Amniotic stem cell (primary cell): ENCODE measurements at regions not wholly inside any gene's neighbourhood (a gene's known extent, or its start where the extent isn't known, plus 50 kb on each side); places are given as distances from the start of the nearest gene placed in this dataset.

ENCODE experiments used
- DNase-seq: peaks from one replicate; lab custom pipeline; 2025; lab: John Stamatoyannopoulos, UW

- no peak for DNase-seq
These were observed 92.1 kb upstream of the IER5L start for GRCh38 chr9:129270205-129270604.

- DNase-seq = no peak
These were observed 89.1 kb upstream of the IER5L start for GRCh38 chr9:129267141-129267540.

DNA sequence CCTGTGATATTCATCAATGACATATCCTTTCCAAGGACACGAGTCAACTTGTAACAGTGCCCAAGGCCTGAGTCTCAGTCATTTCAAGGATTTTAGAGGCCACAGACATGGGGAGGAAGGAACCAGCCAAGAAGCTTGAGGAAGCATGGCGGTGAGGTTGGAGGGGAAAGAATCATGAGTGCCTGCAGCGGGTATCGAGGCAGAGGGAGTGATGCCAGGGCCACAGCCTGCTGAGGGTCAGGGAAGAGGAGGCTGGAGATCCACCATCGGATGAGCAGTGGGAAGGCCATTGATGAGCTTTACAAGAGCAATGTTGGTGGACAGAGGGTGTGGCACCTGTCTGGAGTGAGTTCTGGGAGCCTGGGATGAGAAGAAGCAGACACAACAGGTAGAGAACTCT, 88.5 kb upstream of the IER5L start:
- DNase-seq = no peak

DNA sequence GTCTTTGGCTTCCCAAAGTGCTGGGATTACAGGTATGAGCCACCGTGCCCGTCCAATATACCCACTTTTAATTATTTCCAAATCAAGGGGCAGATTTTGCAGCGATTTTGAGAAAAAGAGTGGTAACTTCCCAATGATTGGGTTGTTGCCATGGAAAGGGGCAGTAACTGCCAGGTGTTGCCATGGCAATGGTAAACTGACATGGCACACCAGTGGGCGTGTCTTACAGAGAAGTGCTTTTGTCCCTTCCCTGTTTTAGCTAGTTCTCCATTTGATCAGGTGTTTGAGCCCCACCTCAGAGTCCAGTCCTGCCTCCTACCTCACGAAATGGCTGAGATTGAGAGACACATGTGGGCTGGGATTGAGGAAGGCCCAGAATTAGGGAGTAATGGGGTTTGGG, 86.3 kb upstream of the IER5L start:
- DNase-seq = no peak

GRCh38 chr9:129263836-129264235, 85.8 kb upstream of the IER5L start:
- DNase-seq = no peak

DNA sequence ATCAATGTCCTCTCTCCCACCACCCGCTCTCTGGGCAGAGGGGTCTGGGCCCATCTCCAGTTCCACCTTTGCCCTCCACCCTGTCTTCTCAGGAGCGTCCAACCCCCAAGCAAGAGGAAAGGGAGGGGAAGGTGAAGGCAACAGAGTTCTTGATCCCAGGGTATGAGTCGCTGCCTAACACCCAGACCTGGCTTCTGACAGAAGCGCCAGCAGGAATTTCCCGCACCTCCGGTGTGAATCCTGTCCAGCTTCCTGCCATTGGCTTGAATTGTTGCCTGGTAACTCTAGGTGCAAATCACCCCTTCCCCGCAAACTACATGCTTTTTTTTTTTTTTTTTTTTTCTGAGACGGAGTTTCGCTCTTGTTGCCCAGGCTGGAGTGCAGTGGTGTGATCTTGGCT, 84.2 kb upstream of the IER5L start:
- no peak for DNase-seq

DNA sequence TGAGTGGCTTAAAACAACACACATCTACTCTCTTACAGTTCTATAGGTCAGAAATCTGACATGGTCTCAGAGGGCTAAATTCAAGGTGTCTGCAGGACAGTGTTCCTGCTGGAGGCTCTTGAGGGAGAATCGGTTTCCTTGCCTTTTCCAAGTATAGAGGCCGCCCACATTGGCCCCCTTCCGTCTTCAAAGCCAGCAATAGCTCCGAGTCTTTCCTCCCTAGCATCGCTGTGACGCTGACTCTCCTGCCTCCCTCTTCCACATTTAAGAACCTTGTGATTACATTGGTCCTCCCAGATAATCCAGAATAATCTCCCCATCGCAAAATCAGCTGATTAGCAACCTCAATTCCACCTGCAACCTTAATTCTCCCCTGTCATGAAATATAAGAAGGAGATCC, 81.3 kb upstream of the IER5L start:
- no peak for DNase-seq

DNA sequence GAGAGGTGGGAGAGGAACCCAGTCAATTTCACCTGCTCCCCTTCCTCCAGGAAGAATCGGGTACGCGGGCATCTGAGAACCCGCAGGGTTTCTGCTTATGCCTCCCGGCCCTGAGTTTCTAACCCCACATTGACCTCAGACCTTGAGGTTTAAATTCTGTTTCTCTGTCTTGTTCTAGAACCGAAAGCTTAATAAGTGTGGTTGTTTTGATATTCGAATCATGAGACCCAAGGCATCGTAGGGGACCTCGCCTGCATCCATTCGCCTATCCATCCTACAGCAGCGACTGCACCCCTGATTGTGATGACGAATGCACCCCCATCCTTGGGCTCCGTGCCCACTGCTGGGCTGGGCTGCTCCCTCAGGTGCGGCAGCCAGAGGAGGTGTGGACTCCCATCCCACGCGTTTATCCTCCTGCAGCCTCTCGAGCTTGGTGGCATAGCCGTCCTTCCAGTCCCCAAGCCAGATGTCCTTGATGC, 80.8 kb upstream of the IER5L start:
- no peak for DNase-seq

- DNase-seq = peak; percentile 87
These were observed 80.2 kb upstream of the IER5L start for GRCh38 chr9:129258124-129258822.

DNA sequence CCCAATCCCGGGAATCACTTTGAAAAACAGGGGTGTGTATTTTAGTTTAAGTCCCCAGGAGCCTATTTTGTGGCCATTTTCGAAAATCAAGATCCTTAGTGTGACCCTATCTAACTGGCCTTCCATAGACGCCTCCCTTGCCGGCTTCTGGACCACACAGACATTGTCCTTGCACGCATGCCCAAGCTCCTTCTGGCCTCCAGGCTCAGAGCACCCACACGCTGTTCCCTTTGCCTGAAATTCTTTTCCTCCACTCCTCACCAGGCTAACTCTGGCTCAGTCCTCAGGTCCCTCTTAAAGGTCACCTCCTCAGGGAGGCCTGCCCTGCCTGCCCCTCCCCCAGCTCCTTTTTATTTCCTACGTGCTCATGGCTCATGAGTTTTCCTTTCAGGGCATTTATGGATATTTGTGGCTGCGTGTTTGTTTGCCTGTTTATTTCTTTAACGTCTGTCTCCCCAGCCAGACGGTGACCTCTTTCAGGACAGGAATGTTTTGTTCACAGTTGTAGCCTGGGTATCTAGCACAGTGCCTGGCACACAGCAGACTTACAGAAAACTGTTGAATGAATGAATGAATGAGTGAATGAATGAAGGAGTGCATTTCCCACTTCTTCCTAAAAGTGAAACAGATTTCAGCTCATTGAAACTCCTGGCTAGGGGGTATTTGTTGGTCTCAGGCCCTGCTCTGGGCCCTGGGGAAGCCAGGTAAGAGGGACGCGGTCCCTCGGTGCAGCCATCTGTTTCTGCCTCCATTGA, 79.1 kb upstream of the IER5L start:
- DNase-seq = no peak

- DNase-seq = no peak
These were observed 76.7 kb upstream of the IER5L start for GRCh38 chr9:129254566-129255287.

DNA sequence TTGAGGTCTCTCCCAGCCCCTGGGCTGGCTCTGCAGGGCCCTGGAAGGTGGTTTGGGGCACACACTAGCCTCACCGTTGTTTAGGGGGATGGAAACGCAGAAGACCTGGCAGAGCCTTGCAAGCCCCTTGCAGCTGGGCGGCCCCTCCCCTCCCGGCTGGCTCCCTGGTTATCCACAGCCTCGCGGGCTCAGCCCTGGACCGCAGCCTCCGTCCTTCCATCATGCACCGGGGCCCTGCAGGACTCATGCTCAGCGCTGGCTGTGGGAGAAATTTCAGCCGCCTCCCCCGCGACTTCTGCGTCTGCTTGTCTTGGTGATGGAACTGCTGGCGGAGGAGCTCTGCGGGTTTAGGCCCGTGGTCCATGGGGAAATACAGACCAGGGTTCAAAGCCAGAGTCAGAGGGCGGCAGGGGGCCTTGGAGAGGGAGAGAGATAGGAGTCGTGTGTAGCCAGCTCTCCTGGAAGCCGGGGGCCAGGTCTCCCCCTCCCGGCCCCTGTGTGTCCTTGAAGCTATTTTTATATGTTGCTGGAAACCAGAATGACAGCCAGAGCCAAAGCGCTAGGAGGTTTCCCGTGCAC, 75.8 kb upstream of the IER5L start:
- DNase-seq = no peak

DNA sequence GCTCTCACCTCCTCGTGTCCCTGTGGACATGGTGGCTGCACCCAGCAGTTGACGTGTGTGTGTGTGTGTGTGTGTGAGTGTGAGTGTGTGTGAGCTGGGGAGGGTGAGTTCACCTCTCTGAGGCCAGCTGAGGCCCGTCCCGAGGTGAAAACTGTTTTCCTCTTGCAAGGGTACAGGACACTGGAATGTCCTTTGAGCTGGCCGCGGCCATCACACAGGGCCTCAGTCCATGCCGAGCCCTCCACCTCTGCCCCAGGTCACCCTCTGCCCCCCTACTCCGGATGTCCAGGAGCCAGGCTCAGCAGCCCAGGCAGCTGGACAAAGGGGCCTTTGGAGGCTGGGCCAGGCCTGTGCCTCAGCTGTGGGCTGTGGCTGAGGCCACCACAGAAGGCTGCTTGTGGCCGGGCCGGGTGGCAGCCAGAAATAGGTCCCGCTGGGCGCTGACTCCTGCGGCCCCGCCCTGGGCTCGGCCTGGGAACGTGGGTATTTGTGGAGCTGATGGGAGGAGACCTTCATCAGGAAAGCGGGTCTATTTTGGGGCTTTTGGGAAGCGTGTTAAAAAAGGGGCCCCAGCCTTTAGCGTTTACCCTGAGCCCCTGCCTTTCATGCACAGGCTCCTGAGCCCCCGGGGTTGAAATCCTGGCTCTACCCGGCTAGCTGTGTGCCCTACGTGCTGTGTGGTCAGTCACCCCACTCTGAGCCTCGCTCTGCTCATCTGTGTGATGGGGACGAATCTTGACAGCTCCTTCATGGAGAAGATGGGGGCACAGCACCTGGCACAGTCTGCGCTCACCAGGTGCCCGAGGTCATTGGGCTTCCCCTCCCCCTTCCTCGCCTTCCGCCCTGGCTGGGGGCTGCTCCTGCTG, 75.1 kb upstream of the IER5L start:
- DNase-seq = no peak

- DNase-seq = no peak
These were observed 72.7 kb upstream of the IER5L start for GRCh38 chr9:129250786-129251185.

DNA sequence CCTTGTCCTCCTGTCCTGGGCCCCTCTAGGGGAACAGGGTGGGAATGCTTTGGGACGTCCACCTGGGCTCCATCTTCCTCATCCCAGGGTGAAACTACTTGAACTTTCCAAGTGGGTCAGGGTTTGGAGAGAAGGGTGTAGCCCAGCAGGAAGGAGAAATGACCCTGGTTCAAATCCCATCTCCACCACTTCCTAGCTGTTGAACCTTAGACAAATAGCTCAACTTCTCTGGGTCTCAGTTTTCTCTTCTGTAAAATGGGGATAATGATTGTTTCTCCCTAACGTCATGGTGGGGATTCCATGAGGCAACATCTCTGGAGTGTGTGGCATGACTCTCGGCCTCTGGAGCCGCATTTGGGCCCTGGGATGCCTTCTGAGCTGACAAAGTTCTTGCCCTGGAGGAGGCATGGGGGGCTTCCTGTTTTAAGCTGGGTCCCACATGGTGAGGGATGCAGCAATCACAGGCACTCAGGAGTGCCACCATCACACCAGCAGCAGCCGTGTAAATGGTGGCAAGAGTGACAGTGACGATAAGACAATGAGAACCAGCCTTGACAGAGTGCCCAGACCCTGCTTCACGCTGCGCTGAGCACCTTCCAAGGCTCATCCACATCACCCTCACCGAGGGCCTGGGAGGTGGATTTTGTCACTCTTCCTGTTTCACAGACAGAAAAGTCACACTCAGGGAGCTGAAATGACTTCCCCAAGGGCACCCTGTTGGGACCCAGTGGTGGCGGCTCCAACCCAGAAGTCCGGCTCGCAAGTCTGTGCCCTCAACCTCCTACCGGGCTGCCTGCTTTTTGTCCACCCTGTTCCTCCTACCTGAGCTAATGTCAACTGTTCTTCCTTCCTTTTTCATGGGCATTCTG, 69.5 kb upstream of the IER5L start:
- no peak for DNase-seq

DNA sequence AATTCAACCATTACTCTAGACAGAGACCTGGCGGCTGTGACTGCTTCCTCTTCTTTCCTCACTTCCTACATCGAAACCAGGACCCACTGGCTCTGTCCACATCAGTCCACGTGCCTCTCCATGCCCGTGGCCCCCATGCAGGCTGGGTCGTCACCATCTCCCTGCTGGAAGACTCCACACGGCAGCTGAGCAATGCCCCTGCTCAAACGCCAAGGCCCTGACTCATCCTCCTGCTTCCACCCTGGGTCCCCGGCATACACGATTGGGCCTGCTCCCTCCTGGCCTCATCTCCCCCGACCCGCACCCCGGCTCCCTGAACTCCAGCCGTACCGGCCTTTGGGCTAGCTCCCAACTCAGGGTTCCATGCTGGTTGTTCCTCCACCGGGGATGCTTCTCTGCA, 67.2 kb upstream of the IER5L start:
- no peak for DNase-seq

- DNase-seq = no peak
These were observed 65.0 kb upstream of the IER5L start for GRCh38 chr9:129242971-129243561.

DNA sequence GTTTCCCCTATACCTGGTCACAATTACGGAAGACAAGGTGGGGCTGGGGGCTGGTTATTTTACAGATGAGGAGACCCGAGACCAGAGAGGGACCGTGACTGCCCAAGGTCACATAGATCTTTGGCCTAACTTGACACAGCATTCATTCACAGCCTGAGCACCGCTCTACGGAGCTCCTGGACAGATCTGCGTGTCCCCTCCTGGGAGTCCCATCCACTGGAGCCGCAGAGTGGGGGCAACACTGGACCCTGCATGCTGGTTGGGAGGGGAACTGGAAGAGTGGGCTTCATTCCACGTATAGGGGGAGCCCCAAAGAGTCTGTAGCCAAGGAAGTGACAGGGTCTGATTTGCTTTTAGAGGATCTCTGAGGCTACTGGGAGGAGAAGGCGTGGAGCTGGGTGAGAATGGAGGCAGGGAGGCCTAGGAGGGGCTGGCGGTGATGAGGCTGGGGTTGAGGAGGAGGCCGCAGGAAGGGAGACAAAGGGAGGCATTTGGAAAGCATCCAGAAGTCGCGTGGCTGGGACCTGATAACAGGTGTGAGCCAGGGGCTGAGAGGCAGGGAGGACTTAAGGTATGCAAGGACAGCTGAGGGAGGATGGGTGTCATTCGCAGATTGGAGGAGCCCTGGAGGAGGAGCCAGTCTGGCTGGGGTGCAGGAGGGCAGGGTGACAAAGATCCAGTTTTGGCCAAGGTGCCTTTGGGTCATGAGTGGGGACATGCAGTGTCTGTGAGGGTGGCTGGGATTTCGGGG, 64.3 kb upstream of the IER5L start:
- DNase-seq = no peak

GRCh38 chr9:129241725-129242124, 63.7 kb upstream of the IER5L start:
- no peak for DNase-seq
